C4-2B (cell line): ENCODE measurements at regions not wholly inside any gene's neighbourhood (a gene's known extent, or its start where the extent isn't known, plus 50 kb on each side); places are given as distances from the start of the nearest gene placed in this dataset.
"Not testable (repeated sequence)": the region's sequence is repeated elsewhere in the genome, so short reads cannot be mapped to it uniquely, and the experiment has no call there.

Experiments used
- H3K27ac ChIP-seq: fragments of 450-650 bp; 2 replicates; pipeline ENCODE4 v1.5.1; 2017
- ZFX ChIP-seq: fragments of 450-650 bp; IDR thresholded peaks from 2 replicates; pipeline ENCODE4 v1.6.1; 2017
- TF ChIP-seq, protein P1 (sequence below): fragments of 450-650 bp; conservative IDR thresholded peaks from 2 replicates; pipeline ENCODE4 v1.5.1; 2017; ENCODE audit warnings: mild to moderate bottlenecking

- TF ChIP-seq, protein P1, sequence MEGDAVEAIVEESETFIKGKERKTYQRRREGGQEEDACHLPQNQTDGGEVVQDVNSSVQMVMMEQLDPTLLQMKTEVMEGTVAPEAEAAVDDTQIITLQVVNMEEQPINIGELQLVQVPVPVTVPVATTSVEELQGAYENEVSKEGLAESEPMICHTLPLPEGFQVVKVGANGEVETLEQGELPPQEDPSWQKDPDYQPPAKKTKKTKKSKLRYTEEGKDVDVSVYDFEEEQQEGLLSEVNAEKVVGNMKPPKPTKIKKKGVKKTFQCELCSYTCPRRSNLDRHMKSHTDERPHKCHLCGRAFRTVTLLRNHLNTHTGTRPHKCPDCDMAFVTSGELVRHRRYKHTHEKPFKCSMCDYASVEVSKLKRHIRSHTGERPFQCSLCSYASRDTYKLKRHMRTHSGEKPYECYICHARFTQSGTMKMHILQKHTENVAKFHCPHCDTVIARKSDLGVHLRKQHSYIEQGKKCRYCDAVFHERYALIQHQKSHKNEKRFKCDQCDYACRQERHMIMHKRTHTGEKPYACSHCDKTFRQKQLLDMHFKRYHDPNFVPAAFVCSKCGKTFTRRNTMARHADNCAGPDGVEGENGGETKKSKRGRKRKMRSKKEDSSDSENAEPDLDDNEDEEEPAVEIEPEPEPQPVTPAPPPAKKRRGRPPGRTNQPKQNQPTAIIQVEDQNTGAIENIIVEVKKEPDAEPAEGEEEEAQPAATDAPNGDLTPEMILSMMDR: no peak
- no peak for TF ChIP-seq ZFX
- no peak overlapping the region for H3K27ac ChIP-seq
Observed at GRCh38 chr1:73862355-73862754, 335.6 kb downstream of the LRRIQ3 start.

GRCh38 chr1:73860421-73860950, 337.5 kb downstream of the LRRIQ3 start:
- no peak for TF ChIP-seq ZFX
- TF ChIP-seq, protein P1: no peak
- H3K27ac ChIP-seq: no peak overlapping the region

DNA sequence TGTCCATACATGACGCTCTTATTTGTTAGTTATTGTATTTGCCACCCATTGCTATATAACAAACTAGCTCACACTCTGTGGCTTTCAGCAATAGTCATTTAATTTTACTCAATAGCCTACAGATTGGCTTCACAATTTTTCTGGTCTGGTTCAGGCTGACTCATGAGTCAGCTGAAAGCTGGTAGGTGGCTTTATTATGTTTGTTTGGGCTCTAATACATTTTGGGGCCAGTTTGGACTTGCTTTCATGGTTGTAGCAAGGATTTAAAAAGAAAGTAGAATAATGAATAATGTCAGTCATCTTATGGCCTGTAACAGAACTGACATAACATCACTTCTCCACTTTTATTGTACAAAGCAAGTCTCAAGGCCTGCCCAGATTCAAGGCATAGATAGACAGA, 338.7 kb downstream of the LRRIQ3 start:
- TF ChIP-seq ZFX: no peak
- TF ChIP-seq, protein P1: no peak
- H3K27ac ChIP-seq: no peak overlapping the region

DNA sequence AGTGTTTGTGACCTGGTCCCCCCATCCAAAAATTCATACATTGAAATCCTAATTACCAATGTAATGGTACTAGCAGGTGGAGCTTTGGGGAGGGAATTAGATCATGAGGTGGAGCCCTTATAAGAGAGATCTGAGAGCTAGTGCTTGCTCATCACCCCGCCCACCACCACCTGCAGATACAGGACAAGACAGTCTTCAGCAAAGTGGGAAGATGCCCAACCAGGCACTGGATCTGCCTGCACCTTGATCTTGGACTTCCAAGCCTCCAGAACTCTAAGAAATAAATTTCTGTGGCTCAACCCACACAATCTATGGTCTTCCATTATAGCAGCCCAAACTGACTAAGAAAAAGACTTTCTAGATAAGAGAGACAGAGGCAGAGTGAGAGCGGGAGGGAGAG, 343.4 kb downstream of the LRRIQ3 start:
- no peak overlapping the region for H3K27ac ChIP-seq
- TF ChIP-seq ZFX: no peak
- TF ChIP-seq, protein P1: no peak

DNA sequence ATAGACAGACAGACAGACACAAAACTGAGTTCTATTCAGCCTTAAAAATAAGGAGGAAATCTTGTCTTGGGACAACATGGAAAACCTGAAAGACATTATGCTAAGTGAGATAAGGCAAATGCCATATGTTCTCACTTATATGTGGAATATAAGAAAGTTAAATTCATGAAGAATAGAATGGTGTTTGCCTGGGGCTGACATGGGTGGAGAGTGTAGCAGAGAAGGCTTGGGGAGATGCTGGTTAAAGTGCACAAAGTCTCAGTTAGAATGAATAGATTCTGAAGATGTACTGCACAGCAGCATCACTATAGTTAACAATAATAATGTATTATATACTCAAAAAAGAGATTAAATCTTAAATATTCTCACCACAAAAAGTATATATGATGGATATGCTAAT, 355.5 kb downstream of the LRRIQ3 start:
- no peak overlapping the region for H3K27ac ChIP-seq
- TF ChIP-seq, protein P1: no peak
- no peak for TF ChIP-seq ZFX

DNA sequence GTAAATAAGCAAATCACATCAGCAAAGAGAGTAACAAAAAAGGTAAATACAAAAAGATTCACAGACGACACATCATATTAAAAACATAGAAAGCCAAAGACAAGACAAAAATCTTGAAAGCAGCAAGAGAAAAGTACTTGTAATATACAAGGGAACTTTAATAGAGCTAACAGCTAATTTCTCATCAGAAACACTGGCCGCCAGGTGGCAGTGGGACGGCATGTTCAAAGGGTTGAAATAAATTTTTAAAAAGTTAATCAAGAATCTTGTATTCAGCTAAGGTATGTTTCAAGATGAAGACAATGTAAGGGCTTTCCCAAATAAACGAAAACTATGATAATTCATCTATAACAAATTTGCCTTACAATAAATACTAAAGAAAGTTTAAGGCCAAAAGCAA, 358.1 kb downstream of the LRRIQ3 start:
- TF ChIP-seq, protein P1: peak; percentile 74
- no peak for TF ChIP-seq ZFX
- no peak overlapping the region for H3K27ac ChIP-seq

DNA sequence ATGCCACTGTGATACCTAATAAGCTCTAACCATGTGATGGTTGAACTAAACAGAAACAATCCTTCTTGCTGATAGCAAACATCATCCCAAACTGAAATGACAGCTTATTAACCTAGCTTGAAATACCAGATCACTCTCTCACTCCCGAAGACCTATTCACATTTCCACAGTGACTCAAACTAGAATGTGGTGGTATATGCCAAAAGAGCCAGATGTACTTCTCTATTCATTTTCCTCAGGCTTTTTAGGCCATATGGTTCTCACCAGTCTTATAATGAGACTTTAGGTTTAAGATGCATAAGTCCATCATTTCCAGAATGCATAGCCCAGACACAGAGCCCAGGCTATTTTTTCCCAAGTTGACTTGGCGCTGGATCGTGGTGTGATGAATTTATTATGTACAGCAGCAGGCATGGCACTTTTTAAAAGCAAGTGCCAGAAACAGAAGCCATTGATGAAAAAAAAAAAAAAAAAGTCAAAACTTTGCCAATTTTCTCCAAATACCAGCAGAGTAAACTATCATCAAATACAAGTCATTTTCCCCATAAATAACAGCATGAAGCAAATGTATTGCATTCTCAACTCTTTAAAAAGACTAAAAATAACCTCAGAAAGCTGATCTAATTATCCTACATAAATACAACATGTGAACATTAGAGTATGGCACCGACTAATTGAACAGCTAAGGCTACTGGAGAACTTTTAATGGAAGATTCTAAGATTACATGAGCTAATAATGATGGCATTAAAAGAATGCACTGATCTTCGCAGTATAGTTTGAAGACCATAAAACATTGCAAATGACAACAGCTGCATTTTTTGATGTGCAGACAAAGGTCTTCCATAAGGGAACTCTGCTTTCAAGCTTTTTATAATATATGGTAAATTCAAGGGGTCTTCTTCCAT, 365.4 kb downstream of the LRRIQ3 start:
- H3K27ac ChIP-seq: no peak overlapping the region
- TF ChIP-seq, protein P1: no peak
- no peak for TF ChIP-seq ZFX

GRCh38 chr1:73827283-73827682, 370.7 kb downstream of the LRRIQ3 start:
- H3K27ac ChIP-seq: not testable (repeated sequence)
